ENCODE measurements at regions not wholly inside any gene's neighbourhood (a gene's known extent, or its start where the extent isn't known, plus 50 kb on each side); places are given as distances from the start of the nearest gene placed in this dataset.

- TF ChIP-seq CTCF (IDR thresholded peaks at IDR 0.05; ENCODE audit: poor library complexity) (no peak), EZH2 (IDR thresholded peaks at IDR 0.05; ENCODE audit: borderline replicate concordance) (no peak), EZH2phosphoT487 (IDR thresholded peaks at IDR 0.05; ENCODE audit: low read depth, severe bottlenecking, unreplicated experiment) (no peak)
Measured at GRCh38 chr10:9863559-9864121, 1154.0 kb upstream of the CELF2 start.
